CD4-positive, alpha-beta T cell treated with Interleukin-2 at 100 ng/mL for 4 hours (primary cell): ENCODE measurements at regions not wholly inside any gene's neighbourhood (a gene's known extent, or its start where the extent isn't known, plus 50 kb on each side); places are given as distances from the start of the nearest gene placed in this dataset.

ENCODE experiments used
- DNase-seq: peaks from one replicate; pipeline ENCODE4 v3.0.0-alpha.2; 2020; ENCODE audit warnings: low spot score

- DNase-seq: no peak
These were observed 379.5 kb upstream of the KLF4 start for GRCh38 chr9:107869111-107869510.

- DNase-seq: no peak
These were observed 378.6 kb upstream of the KLF4 start for GRCh38 chr9:107868186-107868585.

GRCh38 chr9:107867738-107868137, 378.2 kb upstream of the KLF4 start:
- DNase-seq: no peak

- DNase-seq: no peak
These were observed 377.2 kb upstream of the KLF4 start for GRCh38 chr9:107866711-107867311.

GRCh38 chr9:107863396-107863795, 373.8 kb upstream of the KLF4 start:
- no peak for DNase-seq

GRCh38 chr9:107862881-107863280, 373.3 kb upstream of the KLF4 start:
- DNase-seq: no peak

- no peak for DNase-seq
These were observed 372.8 kb upstream of the KLF4 start for GRCh38 chr9:107862323-107862722.

GRCh38 chr9:107861075-107861474, 371.5 kb upstream of the KLF4 start:
- DNase-seq: no peak

GRCh38 chr9:107858260-107858659, 368.7 kb upstream of the KLF4 start:
- no peak for DNase-seq

- no peak for DNase-seq
These were observed 367.1 kb upstream of the KLF4 start for GRCh38 chr9:107856633-107857032.

GRCh38 chr9:107855164-107855563, 365.6 kb upstream of the KLF4 start:
- no peak for DNase-seq

GRCh38 chr9:107853461-107853860, 363.9 kb upstream of the KLF4 start:
- DNase-seq: no peak

GRCh38 chr9:107852891-107853290, 363.3 kb upstream of the KLF4 start:
- no peak for DNase-seq

GRCh38 chr9:107850653-107851052, 361.1 kb upstream of the KLF4 start:
- DNase-seq: no peak

- DNase-seq: no peak
These were observed 358.7 kb upstream of the KLF4 start for GRCh38 chr9:107847978-107848964.

- no peak for DNase-seq
These were observed 353.0 kb upstream of the KLF4 start for GRCh38 chr9:107842530-107842929.

GRCh38 chr9:107841076-107841475, 351.5 kb upstream of the KLF4 start:
- no peak for DNase-seq

GRCh38 chr9:107839371-107839770, 349.8 kb upstream of the KLF4 start:
- no peak for DNase-seq

- no peak for DNase-seq
These were observed 349.2 kb upstream of the KLF4 start for GRCh38 chr9:107838766-107839165.

GRCh38 chr9:107836300-107836699, 346.7 kb upstream of the KLF4 start:
- no peak for DNase-seq

GRCh38 chr9:107833295-107833694, 343.7 kb upstream of the KLF4 start:
- DNase-seq: no peak

- DNase-seq: no peak
These were observed 343.3 kb upstream of the KLF4 start for GRCh38 chr9:107832871-107833270.

GRCh38 chr9:107830479-107830878, 340.9 kb upstream of the KLF4 start:
- no peak for DNase-seq
